Omental fat pad (tissue), 3 donors: ENCODE measurements at regions not wholly inside any gene's neighbourhood (a gene's known extent, or its start where the extent isn't known, plus 50 kb on each side); places are given as distances from the start of the nearest gene placed in this dataset.

Experiments
- ATAC-seq: fragments of 150-250 bp; one replicate; pipeline ENCODE4 v1.9.1; 2016; ENCODE audit warnings: mild to moderate bottlenecking, moderate library complexity; ENCODE audit not compliant: low FRiP score
- DNase-seq: peaks from one replicate; pipeline ENCODE4 v3.0.0-alpha.2; 2019; ENCODE audit warnings: low spot score
- CTCF ChIP-seq, 3 donors: fragments of 450-650 bp; IDR thresholded peaks; one replicate each; pipeline ENCODE4 v1.5.1; 2016 to 2017; ENCODE audit warnings: antibody characterized with exemption in 3 of 3, mild to moderate bottlenecking in 3 of 3, moderate library complexity in 2 of 3

- DNase-seq (no peak), ATAC-seq (no peak)
- TF ChIP-seq CTCF (IDR thresholded peaks at IDR 0.05) = no peak
Measured at GRCh38 chr9:25857147-25857546, 178.9 kb upstream of the TUSC1 start.

- no peak for DNase-seq
- no peak for ATAC-seq
- no peak for TF ChIP-seq CTCF (IDR thresholded peaks at IDR 0.05)
Measured at GRCh38 chr9:25850803-25851202, 172.6 kb upstream of the TUSC1 start.

GRCh38 chr9:25845867-25846266, 167.6 kb upstream of the TUSC1 start:
- DNase-seq = no peak
- no peak for TF ChIP-seq CTCF (IDR thresholded peaks at IDR 0.05)
- ATAC-seq = no peak

GRCh38 chr9:25830381-25830780, 152.1 kb upstream of the TUSC1 start:
- TF ChIP-seq CTCF (IDR thresholded peaks at IDR 0.05) = no peak
- ATAC-seq = no peak
- DNase-seq = no peak

- DNase-seq (no peak), ATAC-seq (no peak)
- no peak for TF ChIP-seq CTCF (IDR thresholded peaks at IDR 0.05)
Measured at GRCh38 chr9:25827626-25828025, 149.4 kb upstream of the TUSC1 start.

GRCh38 chr9:25816439-25816838, 138.2 kb upstream of the TUSC1 start:
- ATAC-seq = no peak

GRCh38 chr9:25814023-25814422, 135.8 kb upstream of the TUSC1 start:
- no peak for ATAC-seq
- no peak for DNase-seq
- TF ChIP-seq CTCF (IDR thresholded peaks at IDR 0.05) = no peak

More at GRCh38 chr9:25816439-25816838, 138.2 kb upstream of the TUSC1 start:
- TF ChIP-seq CTCF (IDR thresholded peaks at IDR 0.05) = no peak
- DNase-seq = no peak
